H1 (cell line): ENCODE measurements at regions not wholly inside any gene's neighbourhood (a gene's known extent, or its start where the extent isn't known, plus 50 kb on each side); places are given as distances from the start of the nearest gene placed in this dataset.

Source experiments
- CTCF ChIA-PET: fragments of 300-600 bp; sonication (Branson Sonifier 250); formaldehyde crosslinking; loops from one replicate; lab custom pipeline; 2021; ENCODE audit not compliant: partially characterized antibody; lab: Charles Lee
- POLR2A ChIA-PET: fragments of 300-600 bp; sonication (Branson Sonifier 250); formaldehyde crosslinking; loops from one replicate; lab custom pipeline; 2021; ENCODE audit warnings: inconsistent platforms; ENCODE audit not compliant: partially characterized antibody; lab: Charles Lee
- DNase-seq, 2 experiments: peaks; one replicate each; pipeline versions ENCODE4 v3.0.0 to v3.0.0-alpha.2; 2010 to 2022; ENCODE audit warnings: low spot score in 2 of 2, low read depth in 1 of 2, mixed read lengths in 1 of 2
- FAIRE-seq: peaks from 2 replicates; lab custom pipeline; 2011; peaks lifted over from hg19 to GRCh38; lab: Jason Lieb, UNC
- H2AFZ ChIP-seq: 2 replicates; pipeline ENCODE4 v1.8.1; 2012; ENCODE audit warnings: low read length, inconsistent platforms
- H2AK5ac ChIP-seq: 2 replicates; pipeline ENCODE4 v1.6.1; 2013; ENCODE audit warnings: low read depth, low read length
- H2BK120ac ChIP-seq: replicated peaks from 2 replicates; pipeline ENCODE3; 2013; ENCODE audit warnings: low read depth, low read length, inconsistent platforms
- H2BK12ac ChIP-seq: 2 replicates; pipeline ENCODE4 v1.6.1; 2013; ENCODE audit warnings: low read depth, low read length
- H2BK15ac ChIP-seq: 2 replicates; pipeline ENCODE4 v1.6.1; 2013; ENCODE audit warnings: low read length
- H2BK20ac ChIP-seq: 2 replicates; pipeline ENCODE4 v1.6.1; 2013; ENCODE audit warnings: low read length
- H2BK5ac ChIP-seq: 2 replicates; pipeline ENCODE4 v1.6.1; 2013; ENCODE audit warnings: low read depth, low read length
- H3K14ac ChIP-seq: 2 replicates; pipeline ENCODE4 v1.6.1; 2013; ENCODE audit warnings: inconsistent platforms; ENCODE audit not compliant: insufficient read length
- H3K18ac ChIP-seq: 2 replicates; pipeline ENCODE4 v1.6.1; 2013; ENCODE audit warnings: low read length; ENCODE audit errors: extremely low read depth
- H3K23ac ChIP-seq: 2 replicates; pipeline ENCODE4 v1.6.1; 2013; ENCODE audit warnings: inconsistent platforms; ENCODE audit not compliant: insufficient read length
- H3K23me2 ChIP-seq: 2 replicates; pipeline ENCODE4 v1.6.1; 2013; ENCODE audit warnings: low read depth, low read length
- H3K27ac ChIP-seq: 2 replicates; pipeline ENCODE4 v1.6.1; 2011; ENCODE audit warnings: low read depth, low read length, inconsistent platforms
- H3K27me3 ChIP-seq, 4 experiments: replicated peaks in 1 of 4; 1 replicate in 1 of 4; 2 replicates in 3 of 4; pipeline versions ENCODE4 v1.6.1 to v1.8.1; 2011 to 2013; ENCODE audit warnings: low read length in 3 of 4, mild to moderate bottlenecking in 3 of 4, inconsistent platforms in 2 of 4, mixed read lengths in 2 of 4, moderate library complexity in 1 of 4; ENCODE audit not compliant: control insufficient read depth in 3 of 4, insufficient read depth in 3 of 4; ENCODE audit errors: extremely low read depth in 1 of 4
- H3K36me3 ChIP-seq, 4 experiments: 2 replicates each; pipeline versions ENCODE4 v1.6.1 to v1.8.1; 2011 to 2013; ENCODE audit warnings: mild to moderate bottlenecking in 4 of 4, low read length in 3 of 4, moderate library complexity in 2 of 4, control low read depth in 1 of 4, inconsistent platforms in 1 of 4; ENCODE audit not compliant: insufficient read depth in 4 of 4, control insufficient read depth in 2 of 4
- H3K4ac ChIP-seq: replicated peaks from 2 replicates; pipeline ENCODE3; 2013; ENCODE audit warnings: low read length, low read depth, mixed read lengths, inconsistent platforms; ENCODE audit not compliant: insufficient read length
- H3K4me1 ChIP-seq, 4 experiments: replicated peaks in 1 of 4; 1 replicate in 1 of 4; 2 replicates in 3 of 4; pipeline versions ENCODE4 v1.6.1 to v1.8.1; 2011 to 2013; ENCODE audit warnings: low read length in 3 of 4, inconsistent platforms in 2 of 4, mixed read lengths in 1 of 4; ENCODE audit not compliant: insufficient read depth in 4 of 4, control insufficient read depth in 3 of 4
- H3K4me2 ChIP-seq, 2 experiments: 2 replicates each; pipeline versions ENCODE4 v1.6.1 to v1.8.1; 2011 to 2013; ENCODE audit warnings: low read depth in 2 of 2, low read length in 2 of 2, control low read depth in 1 of 2, inconsistent platforms in 1 of 2, mild to moderate bottlenecking in 1 of 2; ENCODE audit not compliant: insufficient read depth in 1 of 2
- H3K4me3 ChIP-seq, 4 experiments: fragments of 200-600, 300-600 bp in 1 of 4; sonication (generic), shearing (Covaris generic), sonication (Bioruptor Twin) in 1 of 4; 2 replicates each; pipeline versions ENCODE4 v1.5.1 to v1.8.1; 2011 to 2016; ENCODE audit warnings: low read length in 4 of 4, low read depth in 3 of 4, control low read depth in 2 of 4, inconsistent platforms in 2 of 4, mild to moderate bottlenecking in 2 of 4, mixed read lengths in 1 of 4, moderate library complexity in 1 of 4; ENCODE audit not compliant: insufficient read depth in 2 of 4; ENCODE audit errors: extremely low read depth in 1 of 4
- H3K56ac ChIP-seq: replicated peaks from 2 replicates; pipeline ENCODE3; 2013; ENCODE audit warnings: low read depth, mild to moderate bottlenecking, mixed read lengths, low read length, inconsistent platforms; ENCODE audit not compliant: insufficient read length
- H3K79me1 ChIP-seq: 2 replicates; pipeline ENCODE4 v1.6.1; 2013; ENCODE audit warnings: low read depth, low read length, control low read depth
- H3K79me2 ChIP-seq, 2 experiments: 2 replicates each; pipeline versions ENCODE4 v1.6.1 to v1.8.1; 2012 to 2013; ENCODE audit warnings: low read length in 2 of 2, mild to moderate bottlenecking in 2 of 2, inconsistent platforms in 1 of 2; ENCODE audit not compliant: insufficient read depth in 2 of 2, control insufficient read depth in 1 of 2
- H3K9ac ChIP-seq, 4 experiments: replicated peaks in 1 of 4; 1 replicate in 1 of 4; 2 replicates in 3 of 4; pipeline versions ENCODE4 v1.6.1 to v1.8.1; 2011 to 2013; ENCODE audit warnings: low read depth in 3 of 4, low read length in 3 of 4, control low read depth in 2 of 4, mild to moderate bottlenecking in 2 of 4, moderate library complexity in 2 of 4, inconsistent platforms in 1 of 4; ENCODE audit errors: extremely low read depth in 1 of 4
- H3K9me3 ChIP-seq, 2 experiments: 2 replicates each; pipeline versions ENCODE4 v1.6.1 to v1.8.1; 2012 to 2013; ENCODE audit warnings: mild to moderate bottlenecking in 2 of 2, moderate library complexity in 2 of 2, control low read depth in 1 of 2, inconsistent platforms in 1 of 2, low read depth in 1 of 2, low read length in 1 of 2, mixed read lengths in 1 of 2; ENCODE audit not compliant: insufficient read depth in 2 of 2
- H4K20me1 ChIP-seq, 2 experiments: replicated peaks in 1 of 2; 2 replicates each; pipeline versions ENCODE3 to v1.8.1; 2011 to 2013; ENCODE audit warnings: inconsistent platforms in 2 of 2, low read length in 2 of 2, mild to moderate bottlenecking in 1 of 2; ENCODE audit not compliant: insufficient read depth in 2 of 2, control insufficient read depth in 1 of 2
- H4K5ac ChIP-seq: 2 replicates; pipeline ENCODE4 v1.6.1; 2013; ENCODE audit warnings: low read length, low read depth, mixed read lengths, inconsistent platforms; ENCODE audit not compliant: insufficient read length
- H4K8ac ChIP-seq: 2 replicates; pipeline ENCODE4 v1.8.0; 2013; ENCODE audit warnings: mild to moderate bottlenecking, moderate library complexity, low read length, inconsistent platforms; ENCODE audit not compliant: insufficient read depth; ENCODE audit errors: extremely low read depth
- H4K91ac ChIP-seq: replicated peaks from 2 replicates; pipeline ENCODE3; 2013; ENCODE audit warnings: low read length, mixed read lengths, inconsistent platforms; ENCODE audit not compliant: insufficient read length
- CTBP2 ChIP-seq: IDR thresholded peaks from 2 replicates; pipeline ENCODE4 v1.7.0; 2011; ENCODE audit warnings: borderline replicate concordance, mild to moderate bottlenecking, moderate library complexity, mixed read lengths, low read length; ENCODE audit not compliant: insufficient read depth, insufficient read length
- PHF8 ChIP-seq: fragments of 200-600 bp; sonication (generic); conservative IDR thresholded peaks from 2 replicates; pipeline ENCODE4 v1.7.1; 2012; ENCODE audit warnings: low read depth, mild to moderate bottlenecking, inconsistent platforms, low read length, moderate library complexity
- TAF7 ChIP-seq: optimal IDR thresholded peaks from 2 replicates; pipeline ENCODE3; 2011; ENCODE audit warnings: low read depth, mild to moderate bottlenecking, inconsistent platforms, low read length, moderate library complexity, borderline replicate concordance
- WGBS, 2 experiments: shearing (Covaris generic) in 1 of 2; methylation state at CpG; one replicate each; pipeline versions ENCODE4 v1.1.6 to v1.1.7; 2013 to 2015; ENCODE audit warnings: low lambda C conversion rate in 2 of 2, mixed read lengths in 2 of 2, inconsistent platforms in 1 of 2, low coverage in 1 of 2, missing lambda C conversion rate in 1 of 2; ENCODE audit not compliant: insufficient replicate concordance in 2 of 2, insufficient coverage in 1 of 2, insufficient read length in 1 of 2; ENCODE audit errors: extremely low coverage in 1 of 2, missing lambda C conversion rate in 1 of 2; 5-methylcytosine and 5-hydroxymethylcytosine counted together

- Histone ChIP-seq H2AK5ac (no peak overlapping the region), H4K91ac (no peak overlapping the region), H3K56ac (no peak overlapping the region), H3K23me2 (no peaks in the 10 kb centered on the region; the same call in 1 of the 2 replicates), H4K8ac (no peak overlapping the region), H3K14ac (no peak overlapping the region), H3K4me3 (no peak overlapping the region), H2BK15ac (no peak overlapping the region), H4K20me1 (no peaks in the 10 kb centered on the region), H3K27ac (no peak overlapping the region), H2BK20ac (no peak overlapping the region), H3K4me2 (no peak overlapping the region), H3K4me1 (peaks cover 0 to 3% (median 0%) of the 10 kb centered on the region in 4 experiments; a peak in 1 of 7 replicates), H2AFZ (no peak overlapping the region), H3K23ac (no peak overlapping the region), H2BK5ac (no peak overlapping the region), H3K9me3 (peaks cover 14% of the 10 kb centered on the region in 2 experiments), H4K5ac (no peak overlapping the region), H3K18ac (no peak overlapping the region), H3K36me3 (no peaks in the 10 kb centered on the region; a peak in 1 of 8 replicates), H2BK12ac (no peak overlapping the region; the same call in 1 of the 2 replicates), H3K79me1 (no peaks in the 10 kb centered on the region), H3K4ac (no peak overlapping the region), H3K79me2 (no peaks in the 10 kb centered on the region), H2BK120ac (no peak overlapping the region), H3K9ac (no peak overlapping the region), H3K27me3 (peaks cover 0 to 5% (median 3%) of the 10 kb centered on the region in 4 experiments; a peak in 3 of 7 replicates)
- FAIRE-seq (no peak), DNase-seq (no peak)
- 88% methylated on average over 2 of the region's 2 CpGs; no CpG with 5 or more reads in 1 of the 2 experiments for WGBS, 2 experiments
- POLR2A ChIA-PET: no interaction called here
- CTCF ChIA-PET: interaction anchor here (1.3 kb wide), 1 partner anchor 10 kb away, joined by 4 read pairs; no protein-coding TSS in a partner anchor
- TF ChIP-seq TAF7 (no peak), PHF8 (no peak), CTBP2 (no peak)
Measured at GRCh38 chr6:14806101-14806500, 439.8 kb upstream of the JARID2 start.
